Kidney glomerular epithelial cell (primary cell): ENCODE measurements at regions not wholly inside any gene's neighbourhood (a gene's known extent, or its start where the extent isn't known, plus 50 kb on each side); places are given as distances from the start of the nearest gene placed in this dataset.

Source experiments
- DNase-seq: peaks from one replicate; lab custom pipeline; 2025; lab: John Stamatoyannopoulos, UW

- no peak for DNase-seq
These were observed 82.7 kb upstream of the DUSP22 start for GRCh38 chr6:209432-210103.

GRCh38 chr6:210104-210456, 82.2 kb upstream of the DUSP22 start:
- no peak for DNase-seq

- no peak for DNase-seq
These were observed 81.4 kb upstream of the DUSP22 start for GRCh38 chr6:210778-211374.

- no peak for DNase-seq
These were observed 80.3 kb upstream of the DUSP22 start for GRCh38 chr6:211871-212497.

GRCh38 chr6:213284-213683, 79.0 kb upstream of the DUSP22 start:
- no peak for DNase-seq

- no peak for DNase-seq
These were observed 77.9 kb upstream of the DUSP22 start for GRCh38 chr6:214428-214827.

GRCh38 chr6:215335-216034, 76.8 kb upstream of the DUSP22 start:
- DNase-seq: peak; percentile 52

GRCh38 chr6:217048-217659, 75.1 kb upstream of the DUSP22 start:
- DNase-seq: no peak

- DNase-seq: no peak
These were observed 73.9 kb upstream of the DUSP22 start for GRCh38 chr6:218153-219018.

- DNase-seq: no peak
These were observed 73.2 kb upstream of the DUSP22 start for GRCh38 chr6:219019-219570.

GRCh38 chr6:219641-220198, 72.6 kb upstream of the DUSP22 start:
- peak; percentile 43 for DNase-seq

- DNase-seq: no peak
These were observed 72.0 kb upstream of the DUSP22 start for GRCh38 chr6:220312-220711.

GRCh38 chr6:220721-221475, 71.4 kb upstream of the DUSP22 start:
- DNase-seq: no peak

GRCh38 chr6:221531-222349, 70.5 kb upstream of the DUSP22 start:
- no peak for DNase-seq

GRCh38 chr6:222468-222867, 69.8 kb upstream of the DUSP22 start:
- DNase-seq: no peak

GRCh38 chr6:223136-223535, 69.2 kb upstream of the DUSP22 start:
- DNase-seq: no peak

GRCh38 chr6:223763-224162, 68.5 kb upstream of the DUSP22 start:
- DNase-seq: peak; percentile 34

GRCh38 chr6:224350-224749, 67.9 kb upstream of the DUSP22 start:
- DNase-seq: no peak

- DNase-seq: no peak
These were observed 67.1 kb upstream of the DUSP22 start for GRCh38 chr6:225121-225721.
